Neural cell (in vitro differentiated cells): ENCODE measurements at regions not wholly inside any gene's neighbourhood (a gene's known extent, or its start where the extent isn't known, plus 50 kb on each side); places are given as distances from the start of the nearest gene placed in this dataset.

Source experiments
- CTCF ChIP-seq: fragments of 450-650 bp; IDR thresholded peaks from 2 replicates; pipeline ENCODE4 v1.5.1; 2014; ENCODE audit warnings: antibody characterized with exemption, mild to moderate bottlenecking, moderate library complexity; ENCODE audit not compliant: poor library complexity, severe bottlenecking
- POLR2AphosphoS5 ChIP-seq: IDR thresholded peaks from 2 replicates; pipeline ENCODE4 v1.6.1; 2012

- no peak for TF ChIP-seq POLR2AphosphoS5
- TF ChIP-seq CTCF, result no peak
These were observed 194.8 kb upstream of the DCN start for GRCh38 chr12:91377436-91377835.
